Mesothelial cell of epicardium (in vitro differentiated cells): ENCODE measurements at regions not wholly inside any gene's neighbourhood (a gene's known extent, or its start where the extent isn't known, plus 50 kb on each side); places are given as distances from the start of the nearest gene placed in this dataset.
"Not testable (repeated sequence)": the region's sequence is repeated elsewhere in the genome, so short reads cannot be mapped to it uniquely, and the experiment has no call there.

ENCODE experiments used
- DNase-seq, 2 experiments: peaks; one replicate each; pipeline ENCODE4 v3.0.0; 2021; ENCODE audit warnings: low spot score in 2 of 2; ENCODE audit not compliant: unreplicated experiment in 2 of 2
- H3K27ac Mint-ChIP-seq: 2 replicates; pipeline ENCODE4 v1.8.0; 2021; ENCODE audit warnings: mixed read lengths
- H3K27me3 Mint-ChIP-seq: 2 replicates; pipeline ENCODE4 v1.8.0; 2021; ENCODE audit warnings: low read depth, mixed read lengths
- H3K36me3 Mint-ChIP-seq: 2 replicates; pipeline ENCODE4 v1.8.0; 2021; ENCODE audit warnings: mixed read lengths
- H3K4me1 Mint-ChIP-seq: 2 replicates; pipeline ENCODE4 v1.8.0; 2021; ENCODE audit warnings: mixed read lengths
- H3K4me3 Mint-ChIP-seq: 2 replicates; pipeline ENCODE4 v1.8.0; 2021; ENCODE audit warnings: mild to moderate bottlenecking, moderate library complexity, mixed read lengths
- H3K9me3 Mint-ChIP-seq: 2 replicates; pipeline ENCODE4 v1.8.0; 2021; ENCODE audit warnings: mixed read lengths
- TF ChIP-seq, protein P1 (sequence below): fragments of 200-600 bp; sonication (generic); IDR thresholded peaks from one replicate; pipeline ENCODE4 v1.5.0; 2021; ENCODE audit warnings: antibody characterized with exemption; ENCODE audit not compliant: unreplicated experiment

DNA sequence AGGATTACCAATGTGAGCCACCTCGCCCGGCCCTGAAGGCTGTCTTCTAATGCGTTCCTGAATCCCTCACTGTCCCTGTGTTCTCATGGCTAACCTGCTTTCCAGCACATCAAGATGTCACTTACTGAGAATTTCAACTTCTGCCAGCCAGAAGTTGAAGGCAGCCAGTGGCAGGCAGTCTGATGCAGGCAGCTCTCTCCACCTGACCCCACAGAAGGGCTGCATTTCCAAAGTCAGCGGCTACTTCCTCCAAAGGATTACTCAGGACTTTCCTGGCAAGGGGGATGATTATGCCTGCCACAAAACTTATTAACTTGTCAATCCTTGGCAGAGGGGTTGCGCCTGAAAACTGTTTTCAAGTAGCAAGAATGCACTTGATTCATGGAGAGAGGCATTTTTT lies 1219.4 kb downstream of the TYW1 start:
- Mint-ChIP-seq H3K27me3 (no peaks in the 10 kb centered on the region), H3K27ac (no peak overlapping the region), H3K36me3 (no peaks in the 10 kb centered on the region), H3K4me3 (no peak overlapping the region), H3K9me3 (no peaks in the 10 kb centered on the region), H3K4me1 (peaks cover 7% of the 10 kb centered on the region)
- no peak for DNase-seq
- TF ChIP-seq, protein P1, sequence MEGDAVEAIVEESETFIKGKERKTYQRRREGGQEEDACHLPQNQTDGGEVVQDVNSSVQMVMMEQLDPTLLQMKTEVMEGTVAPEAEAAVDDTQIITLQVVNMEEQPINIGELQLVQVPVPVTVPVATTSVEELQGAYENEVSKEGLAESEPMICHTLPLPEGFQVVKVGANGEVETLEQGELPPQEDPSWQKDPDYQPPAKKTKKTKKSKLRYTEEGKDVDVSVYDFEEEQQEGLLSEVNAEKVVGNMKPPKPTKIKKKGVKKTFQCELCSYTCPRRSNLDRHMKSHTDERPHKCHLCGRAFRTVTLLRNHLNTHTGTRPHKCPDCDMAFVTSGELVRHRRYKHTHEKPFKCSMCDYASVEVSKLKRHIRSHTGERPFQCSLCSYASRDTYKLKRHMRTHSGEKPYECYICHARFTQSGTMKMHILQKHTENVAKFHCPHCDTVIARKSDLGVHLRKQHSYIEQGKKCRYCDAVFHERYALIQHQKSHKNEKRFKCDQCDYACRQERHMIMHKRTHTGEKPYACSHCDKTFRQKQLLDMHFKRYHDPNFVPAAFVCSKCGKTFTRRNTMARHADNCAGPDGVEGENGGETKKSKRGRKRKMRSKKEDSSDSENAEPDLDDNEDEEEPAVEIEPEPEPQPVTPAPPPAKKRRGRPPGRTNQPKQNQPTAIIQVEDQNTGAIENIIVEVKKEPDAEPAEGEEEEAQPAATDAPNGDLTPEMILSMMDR, result no peak

DNA sequence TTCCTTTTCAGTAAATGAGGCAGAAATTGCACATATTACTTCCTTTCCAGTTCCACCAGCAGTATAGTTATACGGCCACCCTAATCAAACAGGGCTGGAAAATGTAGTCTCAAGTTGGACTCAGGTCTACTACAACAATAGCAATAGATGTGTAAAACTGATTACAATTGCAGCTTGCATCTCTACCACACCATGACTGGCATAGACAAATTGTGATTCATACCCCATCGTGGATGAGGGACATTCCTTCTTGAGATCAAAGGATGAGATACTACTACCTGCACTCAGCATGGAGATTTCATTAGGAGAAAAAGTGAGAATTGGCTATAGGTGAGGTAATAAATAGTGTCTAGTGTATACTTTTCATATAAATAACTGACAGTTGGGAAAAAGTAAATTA lies 1220.8 kb downstream of the TYW1 start:
- Mint-ChIP-seq H3K36me3 (no peaks in the 10 kb centered on the region), H3K27me3 (no peaks in the 10 kb centered on the region), H3K4me3 (no peak overlapping the region), H3K9me3 (no peaks in the 10 kb centered on the region), H3K27ac (no peak overlapping the region), H3K4me1 (peaks cover 7% of the 10 kb centered on the region)
- TF ChIP-seq, protein P1, result no peak
- no peak for DNase-seq

DNA sequence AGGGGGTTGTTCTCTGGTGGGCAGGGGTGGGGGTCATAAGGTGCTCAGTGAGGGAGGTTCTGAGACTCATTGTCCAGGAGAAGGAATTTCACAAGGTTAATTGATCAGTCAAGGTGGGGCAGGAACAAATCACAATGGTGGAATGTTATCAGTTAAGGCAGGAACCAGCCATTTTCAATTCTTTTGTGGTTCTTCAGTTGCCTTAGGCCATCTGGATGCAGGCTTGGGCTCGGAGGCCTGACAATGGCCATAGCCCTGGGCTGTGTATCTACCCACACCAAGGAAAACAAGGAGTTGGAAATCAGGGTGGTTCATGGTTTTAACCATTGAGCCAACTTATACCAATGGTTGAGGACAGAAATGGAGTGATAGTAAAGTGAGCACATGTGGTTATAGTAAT lies 1221.8 kb downstream of the TYW1 start:
- Mint-ChIP-seq H3K27ac (no peak overlapping the region), H3K9me3 (no peaks in the 10 kb centered on the region), H3K27me3 (no peaks in the 10 kb centered on the region), H3K4me3 (no peak overlapping the region), H3K36me3 (no peaks in the 10 kb centered on the region), H3K4me1 (peaks cover 12% of the 10 kb centered on the region)
- no peak for DNase-seq
- TF ChIP-seq, protein P1, result no peak

GRCh38 chr7:68222311-68222710 lies 1225.7 kb downstream of the TYW1 start:
- Mint-ChIP-seq H3K36me3 (no peaks in the 10 kb centered on the region), H3K4me1 (peaks cover 19% of the 10 kb centered on the region), H3K27ac (no peak overlapping the region), H3K9me3 (no peaks in the 10 kb centered on the region), H3K27me3 (no peaks in the 10 kb centered on the region), H3K4me3 (no peak overlapping the region)
- TF ChIP-seq, protein P1, result no peak
- DNase-seq, result no peak

DNA sequence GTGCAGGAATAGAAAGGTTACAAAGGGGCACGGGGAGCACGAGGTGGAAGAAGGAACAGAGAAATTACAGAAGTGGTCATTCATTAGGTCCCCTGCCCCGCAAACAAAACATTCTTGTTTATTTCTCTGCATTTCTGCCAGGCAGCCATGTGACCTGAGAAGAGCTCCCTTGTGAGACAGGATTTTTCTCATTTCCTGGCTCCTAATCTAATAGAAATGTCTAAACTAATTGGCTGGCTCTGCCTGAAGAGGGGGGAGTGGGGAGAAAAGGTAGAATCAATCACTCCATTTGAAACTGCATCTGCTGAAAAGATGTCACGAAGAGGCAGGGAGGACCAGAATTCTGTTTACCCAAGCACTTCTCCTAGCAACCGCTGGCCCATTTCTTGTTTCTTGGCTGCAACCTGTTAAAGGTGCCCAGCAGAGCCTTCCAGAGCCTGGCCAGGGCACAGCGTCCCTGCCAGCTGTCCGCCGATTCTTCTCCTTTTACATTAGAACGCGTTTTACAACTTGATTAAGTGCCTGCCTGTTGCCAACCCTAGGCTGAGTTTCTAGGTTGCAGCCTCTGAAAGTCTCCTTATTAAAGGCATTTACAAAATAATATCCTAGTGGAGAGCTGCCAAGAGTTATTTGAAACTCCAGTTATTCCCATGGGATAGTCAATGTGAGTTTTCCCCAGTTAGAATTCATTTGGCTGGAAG lies 1227.6 kb downstream of the TYW1 start:
- peak overlapping the region; percentile 45 for H3K27ac Mint-ChIP-seq
- no peak for DNase-seq
- H3K9me3 Mint-ChIP-seq, result no peaks in the 10 kb centered on the region
- TF ChIP-seq, protein P1, result no peak
- no peak overlapping the region for H3K4me3 Mint-ChIP-seq
- no peaks in the 10 kb centered on the region for H3K27me3 Mint-ChIP-seq
- no peaks in the 10 kb centered on the region for H3K36me3 Mint-ChIP-seq
- H3K4me1 Mint-ChIP-seq, result peaks cover 21% of the 10 kb centered on the region

DNA sequence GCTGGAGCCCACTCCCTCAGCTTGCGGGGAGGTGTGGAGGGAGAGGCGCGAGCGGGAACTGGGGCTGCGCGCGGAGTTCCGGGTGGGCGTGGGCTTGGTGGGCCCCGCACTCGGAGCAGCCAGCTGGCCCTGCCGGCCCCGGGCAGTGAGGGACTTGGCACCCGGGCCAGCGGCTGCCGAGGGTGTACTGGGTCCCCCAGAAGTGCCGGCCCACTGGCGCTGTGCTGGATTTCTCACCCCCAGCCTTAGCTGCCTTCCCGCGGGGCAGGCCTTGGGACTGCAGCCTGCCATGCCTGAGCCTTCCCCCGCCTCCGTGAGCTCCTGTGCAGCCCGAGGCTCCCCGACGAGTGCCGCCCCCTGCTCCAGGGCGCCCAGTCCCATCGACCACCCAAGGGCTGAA lies 1234.4 kb downstream of the TYW1 start:
- H3K27ac Mint-ChIP-seq, H3K4me3 Mint-ChIP-seq, H3K4me1 Mint-ChIP-seq, H3K36me3 Mint-ChIP-seq, H3K9me3 Mint-ChIP-seq, H3K27me3 Mint-ChIP-seq, DNase-seq: not testable (repeated sequence)
